HuH-7.5 (cell line): ENCODE measurements at regions not wholly inside any gene's neighbourhood (a gene's known extent, or its start where the extent isn't known, plus 50 kb on each side); places are given as distances from the start of the nearest gene placed in this dataset.

Source experiments
- DNase-seq: peaks from one replicate; pipeline ENCODE4 v3.0.0; 2011; ENCODE audit warnings: low spot score

- peak; percentile 39 for DNase-seq
Observed at GRCh38 chr18:48488388-48488850, 50.4 kb upstream of the CTIF start.

- no peak for DNase-seq
Observed at GRCh38 chr18:48486754-48487153, 52.1 kb upstream of the CTIF start.

DNA sequence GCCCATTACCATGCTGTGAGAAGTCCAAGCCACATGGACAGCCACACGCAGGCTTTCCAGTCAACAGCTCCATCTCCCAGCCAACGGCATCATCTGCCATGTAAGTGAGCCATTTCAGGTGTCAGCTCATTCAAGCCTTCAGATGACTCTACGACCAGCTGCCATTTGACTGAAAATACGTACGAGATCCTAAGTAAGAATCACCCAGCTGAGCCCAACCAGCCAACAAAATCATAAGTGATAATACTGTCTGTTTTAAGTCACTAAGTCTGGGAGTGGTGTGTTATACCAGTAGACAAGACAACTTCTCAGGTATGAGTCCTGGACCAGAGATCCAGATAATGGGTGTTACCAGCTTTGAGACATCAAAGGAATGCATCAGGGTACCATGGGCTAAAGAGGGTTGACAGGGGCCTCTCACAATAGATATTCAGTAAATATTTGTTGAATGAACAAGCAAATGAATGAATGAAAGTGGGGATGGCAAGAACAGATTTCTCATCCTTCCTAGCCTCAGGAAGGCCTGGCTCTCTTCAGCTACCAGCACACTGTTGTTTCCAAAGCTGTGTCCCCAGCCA is 52.9 kb upstream of the CTIF start:
- no peak for DNase-seq

GRCh38 chr18:48481092-48481491 is 57.7 kb upstream of the CTIF start:
- no peak for DNase-seq

DNA sequence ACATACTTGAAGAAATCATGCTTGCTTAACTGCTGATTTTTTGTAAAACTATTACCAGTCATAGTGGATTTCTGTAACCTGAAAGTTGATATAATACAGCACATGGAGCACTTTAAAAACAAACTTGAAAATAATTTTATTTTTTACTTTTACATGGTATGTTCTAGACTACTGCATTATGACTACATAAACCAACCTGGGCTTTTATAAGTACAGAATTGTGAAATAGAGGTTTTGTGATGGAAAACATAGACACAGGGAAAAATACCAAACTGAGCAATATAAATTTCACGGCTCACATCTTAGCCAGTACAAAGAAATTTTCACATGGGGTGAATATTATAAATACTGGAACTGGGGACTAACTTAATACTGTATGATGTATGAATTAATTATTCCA is 59.3 kb upstream of the CTIF start:
- no peak for DNase-seq

- DNase-seq = no peak
Observed at GRCh38 chr18:48477348-48477747, 61.5 kb upstream of the CTIF start.

DNA sequence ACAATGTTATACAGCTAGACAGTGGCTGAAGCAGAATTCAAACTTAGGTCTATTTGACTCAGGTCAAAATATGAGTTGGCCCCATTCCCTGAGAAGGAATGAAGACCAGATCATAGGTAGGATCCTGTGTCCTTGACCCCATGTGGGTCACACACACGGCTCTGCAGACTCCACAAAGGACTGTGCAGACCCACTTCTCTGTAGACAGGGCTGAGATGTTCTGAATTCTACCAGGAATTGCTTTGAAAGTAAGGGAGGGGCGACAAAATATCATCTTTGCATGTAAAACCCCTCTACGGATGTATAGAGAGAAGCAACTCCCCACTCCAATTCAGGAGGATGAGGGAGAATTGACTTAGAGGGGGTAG is 62.3 kb upstream of the CTIF start:
- no peak for DNase-seq

GRCh38 chr18:48475635-48476549 is 62.9 kb upstream of the CTIF start:
- DNase-seq = peak; percentile 49

DNA sequence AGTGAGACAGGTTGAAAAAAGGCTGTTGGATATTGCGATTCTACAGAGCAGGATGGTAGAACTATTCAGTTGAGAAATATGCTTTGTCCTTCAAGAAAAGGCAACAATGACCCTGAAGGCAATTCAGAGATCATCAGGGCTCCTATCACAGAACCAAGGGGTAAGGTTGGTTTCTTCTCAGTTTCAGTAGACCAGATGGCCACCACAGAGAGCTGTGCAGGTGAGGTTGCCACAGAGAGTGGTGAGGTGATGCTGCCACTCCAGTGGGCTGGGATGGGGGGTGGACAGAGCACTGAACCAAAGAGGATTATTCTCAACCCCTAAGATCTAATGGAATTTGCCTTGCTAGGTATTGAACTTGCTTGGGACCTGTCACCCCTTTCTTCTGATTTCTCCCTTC is 64.6 kb upstream of the ZBTB7C start:
- no peak for DNase-seq

DNA sequence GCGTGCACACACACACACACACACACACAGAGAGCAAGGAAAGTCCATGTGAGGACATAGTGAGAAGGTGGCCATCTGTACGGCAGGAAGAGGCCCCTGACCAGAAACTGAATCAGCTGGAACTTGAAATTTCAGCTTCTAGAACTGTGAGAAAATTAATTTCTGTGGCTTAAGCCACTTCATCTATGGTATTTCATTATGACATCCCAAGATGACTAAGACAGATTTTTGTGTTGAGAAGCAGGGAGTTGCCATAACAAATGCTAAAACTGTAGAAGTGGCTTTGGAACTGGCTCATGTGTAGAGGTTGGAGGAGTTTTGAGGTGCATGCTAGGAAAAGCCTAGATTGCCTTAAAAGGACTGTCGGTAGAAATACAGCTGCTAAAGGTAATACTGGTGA is 63.4 kb upstream of the ZBTB7C start:
- DNase-seq = no peak

- no peak for DNase-seq
Observed at GRCh38 chr18:48470484-48471180, 61.4 kb upstream of the ZBTB7C start.

- DNase-seq = no peak
Observed at GRCh38 chr18:48468151-48468550, 59.0 kb upstream of the ZBTB7C start.

- no peak for DNase-seq
Observed at GRCh38 chr18:48467231-48467630, 58.0 kb upstream of the ZBTB7C start.

DNA sequence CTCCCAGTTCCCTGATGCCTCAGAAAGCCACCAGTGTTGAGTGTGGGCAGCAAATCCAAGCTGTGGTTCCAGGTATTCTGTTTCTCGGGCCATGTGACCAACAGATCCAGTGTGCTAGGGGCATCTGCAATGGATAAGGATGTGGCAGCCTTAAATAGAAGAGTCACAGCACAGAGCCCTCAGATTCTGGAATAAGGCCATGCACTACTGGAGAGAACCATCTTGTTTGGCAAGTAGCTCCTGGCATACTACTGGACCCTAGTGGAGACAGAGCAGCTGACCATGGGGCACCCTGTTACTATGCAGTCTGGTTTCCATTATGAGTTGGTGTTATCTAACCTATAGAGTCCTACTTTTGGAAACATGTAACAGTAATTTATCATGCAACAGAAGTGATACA is 53.3 kb upstream of the ZBTB7C start:
- DNase-seq = no peak

- no peak for DNase-seq
Observed at GRCh38 chr18:48460929-48461583, 51.9 kb upstream of the ZBTB7C start.

DNA sequence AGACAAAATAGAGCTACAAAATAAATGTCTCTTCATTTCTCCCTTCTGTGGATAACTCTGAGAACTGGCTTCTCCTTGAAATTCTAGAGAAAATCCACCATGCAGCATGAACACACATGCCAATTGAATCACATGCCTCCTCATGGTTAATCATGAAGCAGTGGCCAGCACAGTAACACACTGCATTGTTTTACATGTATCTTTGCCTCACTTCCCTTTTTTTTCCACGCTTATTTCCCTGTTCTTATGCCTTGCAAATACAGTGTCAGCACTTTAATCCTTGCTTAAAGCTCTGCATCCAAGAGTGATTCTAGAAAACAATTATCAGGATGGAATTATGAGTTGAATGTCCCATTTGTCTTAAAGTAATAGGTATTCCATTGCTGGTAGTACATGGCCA is 50.3 kb upstream of the ZBTB7C start:
- no peak for DNase-seq

- DNase-seq = no peak
Observed at GRCh38 chr18:48459016-48459415, 49.8 kb upstream of the ZBTB7C start.
